Activated CD8-positive, alpha-beta memory T cell treated with anti-CD3 and anti-CD28 coated beads, Interleukin-2, amount 50 U/mL, for 1 hour (primary cell): ENCODE measurements at regions not wholly inside any gene's neighbourhood (a gene's known extent, or its start where the extent isn't known, plus 50 kb on each side); places are given as distances from the start of the nearest gene placed in this dataset.
"Not testable (repeated sequence)": the region's sequence is repeated elsewhere in the genome, so short reads cannot be mapped to it uniquely, and the experiment has no call there.

Experiments
- DNase-seq: peaks from one replicate; pipeline ENCODE4 v3.0.0-alpha.2; 2020; ENCODE audit errors: extremely low read depth

DNA sequence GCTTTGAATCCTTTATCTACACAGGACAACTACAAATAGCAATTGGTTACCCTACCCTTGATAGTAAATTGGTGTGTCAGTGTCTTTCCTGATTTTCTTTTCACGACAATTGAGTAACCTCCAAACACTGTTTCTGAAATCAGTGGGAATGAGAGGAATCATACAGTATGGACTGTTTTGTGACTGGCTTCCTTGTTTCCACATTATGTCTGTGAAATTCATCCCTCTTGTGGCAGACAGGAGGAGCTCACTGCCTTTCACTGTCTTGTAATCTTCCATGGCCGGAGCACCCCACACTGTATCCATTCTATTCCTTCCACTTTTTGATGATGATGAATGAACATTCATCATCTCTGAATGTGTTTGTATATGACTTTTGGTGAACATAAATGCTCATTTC lies 164.0 kb upstream of the PZP start:
- DNase-seq: no peak

DNA sequence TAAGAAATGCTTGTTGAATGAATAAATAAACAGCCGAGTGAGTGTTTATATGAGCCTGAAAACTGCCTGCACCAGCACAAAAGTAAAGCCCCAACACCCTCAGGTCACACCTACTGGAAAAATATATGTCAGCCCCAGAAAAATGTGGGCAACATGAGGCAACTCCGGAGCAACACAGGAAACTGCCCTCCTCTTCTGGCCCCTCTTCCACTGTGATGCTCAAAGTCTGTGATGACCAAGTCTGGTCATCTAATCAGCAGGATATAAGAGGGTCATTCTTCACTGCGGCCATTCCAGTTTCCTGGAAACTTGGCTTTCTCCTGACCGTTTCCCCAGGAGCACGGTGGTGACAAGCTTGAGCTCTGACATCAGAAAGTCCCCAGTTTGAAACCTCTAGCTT lies 159.6 kb upstream of the PZP start:
- no peak for DNase-seq

- DNase-seq: no peak
Observed at GRCh38 chr12:9367201-9367600, 159.0 kb upstream of the PZP start.

GRCh38 chr12:9365296-9365695 lies 157.1 kb upstream of the PZP start:
- DNase-seq: no peak

DNA sequence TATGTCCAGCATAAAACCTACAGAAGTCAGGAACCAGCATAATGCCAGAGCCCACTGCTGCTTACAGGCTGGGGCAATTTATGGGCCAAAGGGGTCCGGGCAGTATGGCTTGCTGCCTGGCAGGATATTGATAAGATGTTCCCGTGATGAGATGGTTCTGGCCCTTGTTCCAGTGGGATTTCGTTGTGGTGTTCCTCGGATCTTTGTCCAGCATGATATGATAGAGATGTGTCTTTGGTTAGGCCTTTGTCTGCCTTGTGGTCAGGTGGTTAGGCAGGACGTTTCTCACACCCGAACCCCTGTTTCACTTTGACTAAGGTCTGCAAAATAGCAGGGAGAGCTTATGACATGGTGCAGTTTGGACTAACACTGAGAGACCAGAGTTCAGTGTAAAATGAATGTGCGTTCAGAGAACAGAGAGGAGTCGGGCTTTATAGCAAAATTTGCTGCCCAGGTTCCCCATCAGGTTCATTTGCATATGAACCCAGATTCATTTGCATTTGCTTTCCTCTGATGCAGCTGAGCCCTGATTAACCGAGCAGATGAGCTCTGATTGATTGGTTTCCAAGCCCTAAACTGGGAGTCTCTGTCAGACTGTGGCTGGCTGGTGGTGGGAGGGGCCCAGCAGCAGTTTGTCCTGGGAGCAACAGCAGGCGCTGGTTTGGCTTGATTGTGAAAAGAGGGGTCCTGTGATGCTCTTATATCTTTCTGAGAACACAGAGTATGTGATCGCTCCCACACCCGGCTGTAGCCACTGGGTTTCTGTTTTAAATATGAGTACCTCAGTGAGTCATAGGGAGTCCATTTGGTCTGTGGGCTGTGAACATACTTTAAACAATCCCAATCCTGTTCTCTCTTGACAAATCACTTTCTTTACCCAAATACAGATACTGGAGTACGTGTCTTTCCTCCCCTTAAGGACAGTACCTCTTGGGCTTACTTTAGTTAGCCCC lies 156.3 kb upstream of the PZP start:
- no peak for DNase-seq

DNA sequence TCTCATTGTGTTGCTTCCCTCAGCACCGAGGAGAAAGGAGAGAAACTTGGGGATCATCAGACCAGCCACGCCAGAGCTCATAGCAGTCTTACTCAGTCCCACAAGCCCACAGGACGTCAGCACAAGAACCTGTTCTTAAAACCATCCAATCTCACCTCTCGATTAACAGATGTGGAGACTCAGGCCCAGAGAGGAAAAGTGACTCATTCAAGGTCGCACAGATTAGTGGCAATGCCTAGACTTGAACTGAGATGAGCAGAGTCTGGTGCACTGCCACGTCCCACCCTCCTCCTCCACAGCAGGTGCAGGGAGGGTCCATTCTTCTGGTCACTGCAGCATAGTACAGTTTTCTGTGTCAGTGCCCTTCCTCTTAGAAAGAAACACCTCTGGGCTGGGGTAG lies 154.9 kb upstream of the PZP start:
- DNase-seq: no peak

- no peak for DNase-seq
Observed at GRCh38 chr12:9361879-9362326, 153.7 kb upstream of the PZP start.

- DNase-seq: not testable (repeated sequence)
Observed at GRCh38 chr12:9354009-9354754, 146.0 kb upstream of the PZP start.

DNA sequence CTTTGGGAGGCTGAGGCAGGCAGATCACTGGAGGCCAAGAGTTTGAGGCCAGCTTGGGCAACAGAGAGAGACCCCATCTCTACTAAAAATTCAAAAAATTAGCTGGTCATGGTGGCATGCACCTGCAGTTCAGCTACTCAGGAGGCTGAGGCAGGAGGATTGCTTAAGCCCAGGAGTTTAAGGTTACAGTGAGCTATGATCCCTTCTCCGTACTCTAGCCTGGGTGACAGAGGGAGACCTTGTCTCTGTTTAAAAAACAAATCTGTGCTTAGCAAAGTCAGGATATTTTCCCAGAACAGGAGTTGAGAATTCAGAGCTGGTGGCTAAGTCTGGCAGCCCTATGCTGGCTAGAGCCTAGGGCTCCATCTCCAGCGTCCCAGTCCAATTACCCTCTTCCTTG lies 142.9 kb upstream of the PZP start:
- DNase-seq: no peak

- no peak for DNase-seq
Observed at GRCh38 chr12:9349888-9350885, 142.0 kb upstream of the PZP start.

- DNase-seq: no peak
Observed at GRCh38 chr12:9348906-9349518, 140.8 kb upstream of the PZP start.

DNA sequence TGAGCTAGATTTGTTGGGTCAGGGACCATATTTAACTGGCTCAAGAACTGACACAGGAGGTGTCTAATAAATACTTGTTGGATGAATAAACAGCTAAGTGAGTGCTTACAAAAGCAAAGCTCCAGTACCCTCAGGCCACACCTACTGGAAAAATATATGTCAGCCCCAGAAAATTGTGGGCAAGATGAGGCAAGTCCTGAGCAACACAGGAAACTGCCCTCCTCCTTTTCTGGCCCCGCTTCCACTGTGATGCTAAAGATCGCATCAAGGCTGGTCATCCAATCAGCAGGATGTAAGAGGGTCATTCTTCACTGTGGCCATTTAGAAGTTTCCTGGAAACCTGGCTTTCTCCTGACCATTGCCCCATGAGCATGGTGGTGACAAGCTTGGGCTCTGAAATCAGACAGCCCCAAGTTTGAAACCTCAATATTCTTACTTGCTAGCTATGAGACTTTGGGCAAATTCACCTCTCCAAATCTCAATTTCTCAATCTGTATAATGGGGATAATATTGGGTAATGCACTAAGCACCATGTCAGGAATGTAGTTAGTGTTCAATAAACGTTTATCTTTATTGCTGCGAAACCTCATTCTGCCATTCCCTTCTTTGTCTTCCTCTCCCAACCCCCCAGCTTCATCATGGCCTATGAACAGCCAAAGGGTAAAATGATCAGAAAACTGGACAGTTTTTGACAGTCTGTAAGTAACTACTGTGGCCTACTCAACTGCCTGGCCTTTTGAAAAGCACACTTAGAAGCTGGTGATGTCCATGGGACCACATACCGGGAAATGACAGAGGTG lies 139.3 kb upstream of the PZP start:
- no peak for DNase-seq

DNA sequence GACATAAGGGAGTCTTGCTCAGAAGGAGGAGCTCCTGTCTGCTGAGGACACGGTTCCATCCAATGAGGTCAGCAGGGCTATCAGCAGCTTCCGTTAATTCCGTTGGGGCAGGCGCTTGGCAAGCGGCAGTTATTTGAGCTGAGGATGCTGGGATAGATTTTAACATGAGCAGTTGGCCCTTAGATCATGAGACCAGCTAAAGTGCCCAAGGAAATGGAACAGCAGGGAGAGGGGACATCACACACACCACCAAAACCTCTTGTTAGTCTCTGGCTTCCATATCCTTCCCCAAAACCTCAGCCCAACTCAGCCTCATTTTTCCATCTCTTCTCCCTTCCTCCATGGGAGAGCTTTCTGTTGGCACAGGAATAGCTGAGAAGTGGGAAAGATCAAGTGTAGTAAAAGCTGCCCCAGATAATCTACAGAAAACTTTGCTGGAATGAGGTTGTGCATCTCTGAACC lies 138.7 kb upstream of the PZP start:
- DNase-seq: no peak

DNA sequence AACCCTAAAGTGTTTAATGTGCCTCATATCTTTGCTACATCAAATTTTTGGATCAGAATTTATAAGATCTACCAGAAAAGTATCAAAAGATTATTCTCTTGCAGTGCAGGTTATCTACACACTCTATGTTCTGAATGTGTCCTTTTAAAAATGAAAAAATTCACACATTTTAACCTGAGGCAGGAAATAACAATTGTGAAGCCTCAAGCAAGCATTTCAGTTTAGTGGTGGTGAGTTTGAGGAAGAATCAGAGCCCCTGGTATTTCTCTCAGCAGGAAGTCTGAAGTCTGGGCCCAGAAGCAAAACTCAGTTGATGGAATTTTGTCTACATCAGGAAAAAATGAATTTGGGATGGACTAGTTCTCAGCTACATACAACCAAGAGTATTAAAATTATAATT lies 137.0 kb upstream of the PZP start:
- DNase-seq: no peak

DNA sequence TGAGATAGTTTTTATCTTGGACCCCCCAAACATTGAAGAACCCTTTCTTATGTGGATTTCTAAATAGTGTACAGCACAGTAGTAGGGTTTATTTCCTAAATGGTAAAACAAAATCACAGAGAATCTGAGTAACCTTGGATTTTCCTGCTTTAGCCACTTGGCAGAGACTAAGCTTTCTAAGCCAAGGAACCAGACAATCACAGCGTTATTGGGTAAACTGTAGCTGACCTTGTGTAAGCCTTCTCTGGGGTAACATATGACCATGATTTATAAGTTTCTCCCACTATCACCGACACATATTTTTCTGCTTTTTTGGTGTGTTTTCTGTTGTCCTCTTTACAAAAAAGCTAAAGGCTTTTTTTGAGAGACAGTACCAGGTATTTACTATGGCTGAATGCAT lies 136.3 kb upstream of the PZP start:
- DNase-seq: no peak

- DNase-seq: no peak
Observed at GRCh38 chr12:9343731-9344130, 135.5 kb upstream of the PZP start.

GRCh38 chr12:9342614-9343353 lies 134.6 kb upstream of the PZP start:
- no peak for DNase-seq

- DNase-seq: no peak
Observed at GRCh38 chr12:9341260-9341585, 133.0 kb upstream of the PZP start.

DNA sequence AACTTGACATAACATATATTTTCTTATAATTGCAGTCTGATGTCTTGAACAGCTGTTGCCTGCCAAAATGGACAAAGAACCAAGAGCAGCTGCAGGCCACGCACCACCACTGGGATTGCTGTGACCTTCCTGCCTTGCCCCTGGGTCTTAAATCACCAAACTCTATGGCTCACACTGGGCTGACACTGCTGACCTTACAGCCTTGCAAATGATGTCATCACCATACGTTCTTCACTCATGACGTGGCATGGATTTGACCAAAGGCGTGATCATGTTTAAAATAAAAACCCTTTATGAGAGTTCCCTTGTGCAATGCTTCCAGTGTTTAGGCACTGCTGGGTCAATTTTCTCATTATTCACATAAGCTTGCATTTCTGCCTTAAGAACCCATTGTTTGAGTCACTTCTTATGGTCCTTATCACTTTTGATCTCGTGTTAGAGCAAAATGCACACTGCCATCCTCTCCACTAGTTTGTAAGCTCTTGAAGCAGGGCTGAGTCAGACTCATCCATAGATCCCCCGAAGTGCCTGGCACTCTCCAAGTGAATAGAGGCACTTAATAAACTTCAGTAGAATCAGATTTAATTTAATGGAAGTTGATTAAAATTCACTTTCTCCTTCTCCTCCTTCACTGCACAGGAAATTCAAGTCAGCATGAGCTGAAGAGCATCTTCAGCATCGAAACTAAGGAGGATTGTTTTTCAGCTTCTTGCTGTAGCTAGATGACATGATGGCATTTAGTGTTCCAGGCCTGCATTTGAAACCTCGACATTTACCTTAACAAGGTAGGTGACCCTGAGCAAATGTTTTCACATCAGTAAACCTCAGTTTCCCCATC lies 132.4 kb upstream of the PZP start:
- DNase-seq: no peak
